ENCODE measurements at regions not wholly inside any gene's neighbourhood (a gene's known extent, or its start where the extent isn't known, plus 50 kb on each side); places are given as distances from the start of the nearest gene placed in this dataset.

DNA sequence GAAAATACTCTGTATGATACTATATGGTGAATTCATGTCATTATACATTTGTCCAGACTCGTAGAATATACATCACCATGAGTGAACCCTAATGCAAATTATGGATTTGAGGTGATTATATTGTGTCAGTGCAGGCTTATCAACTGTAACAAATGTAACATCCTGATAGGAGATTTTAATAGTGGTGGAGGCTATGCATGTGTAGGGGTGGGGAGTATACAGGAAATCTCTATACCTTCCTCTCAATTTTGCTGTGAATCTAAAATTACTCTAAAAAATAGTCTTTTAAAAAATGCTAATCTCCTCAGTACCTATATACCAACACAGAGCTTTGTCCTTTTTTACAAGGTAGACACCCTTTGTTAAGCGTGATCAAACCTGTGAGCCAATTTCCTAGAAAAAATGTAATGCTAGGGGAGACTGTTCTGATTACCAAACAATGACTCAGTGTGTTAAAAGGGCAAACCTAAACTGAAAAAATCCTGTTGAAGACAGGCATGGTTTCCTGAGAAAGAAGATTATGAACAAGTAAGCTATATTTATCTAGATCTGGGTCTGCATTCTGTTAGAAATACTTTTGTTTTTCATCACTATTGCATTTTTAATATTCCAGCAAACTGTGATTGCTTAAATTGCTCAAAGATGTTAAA is 170.9 kb downstream of the DUSP6 start:
- DNase-seq, result no peak

- no peak for DNase-seq
Measured at GRCh38 chr12:89180496-89180895, 171.8 kb downstream of the DUSP6 start.

- no peak for DNase-seq
Measured at GRCh38 chr12:89179983-89180382, 172.3 kb downstream of the DUSP6 start.

DNA sequence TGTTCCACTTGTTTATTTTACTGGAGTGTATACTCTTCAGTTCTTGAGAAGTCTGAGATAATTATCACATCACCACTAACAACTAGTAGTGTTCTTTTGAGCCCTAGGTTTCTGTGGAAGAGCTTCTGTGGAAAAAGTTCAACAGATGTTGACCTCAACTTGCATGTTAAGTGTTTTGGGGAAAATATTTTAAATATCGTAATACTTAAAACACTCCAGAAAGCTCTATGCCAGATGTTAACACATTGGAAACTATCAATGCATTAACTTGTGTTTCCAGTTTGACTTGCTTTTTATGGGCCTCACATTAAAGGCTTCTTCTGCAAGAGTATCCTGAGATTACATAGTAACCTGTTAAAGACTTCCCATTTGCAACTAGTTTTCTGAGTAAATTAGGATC is 173.1 kb downstream of the DUSP6 start:
- DNase-seq, result no peak

DNA sequence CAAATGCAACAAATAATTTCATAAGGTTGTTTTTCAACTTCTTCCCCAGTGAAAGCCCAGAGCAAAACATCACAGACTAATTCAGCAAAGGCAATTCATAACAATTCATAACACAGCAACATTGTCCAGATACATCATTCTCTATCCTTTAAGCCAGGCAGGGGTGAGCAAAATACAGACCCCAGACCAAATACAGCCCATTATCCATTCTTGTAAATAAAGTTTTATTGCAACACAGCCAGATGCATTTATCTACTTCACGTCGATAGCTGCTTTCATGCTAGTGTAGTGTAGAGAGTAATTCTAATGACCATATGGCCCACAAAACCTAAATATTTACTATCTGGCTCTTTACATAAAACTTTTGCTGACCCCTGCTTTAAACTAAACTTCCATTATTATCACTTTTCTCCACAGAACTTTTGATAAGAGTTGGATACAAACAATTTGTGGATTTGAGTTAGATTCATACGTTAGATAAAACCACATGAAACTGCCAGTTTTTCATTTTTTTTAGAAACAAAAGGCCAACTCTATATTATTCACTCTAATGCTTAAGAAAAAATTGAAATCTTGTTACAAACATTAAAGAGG is 174.4 kb downstream of the DUSP6 start:
- DNase-seq, result no peak

DNA sequence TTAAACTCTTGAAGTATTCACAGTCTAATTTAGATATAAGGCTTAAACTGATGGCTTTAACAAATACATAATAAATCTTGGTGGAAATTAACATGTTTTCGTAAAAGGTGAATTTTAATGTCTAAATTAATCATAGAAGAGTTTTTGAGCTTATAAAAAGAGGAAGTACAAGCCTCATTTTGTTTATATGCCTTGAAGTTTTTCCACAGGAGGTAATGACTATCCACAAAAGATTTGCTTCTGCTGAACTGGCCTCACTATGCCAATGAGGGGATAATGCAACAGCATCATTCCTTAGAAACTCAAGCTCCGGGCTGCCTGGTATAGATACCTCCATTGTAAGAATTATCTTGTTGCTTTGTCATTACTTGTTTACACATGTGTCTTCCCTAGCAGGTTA is 175.6 kb downstream of the DUSP6 start:
- DNase-seq, result no peak

DNA sequence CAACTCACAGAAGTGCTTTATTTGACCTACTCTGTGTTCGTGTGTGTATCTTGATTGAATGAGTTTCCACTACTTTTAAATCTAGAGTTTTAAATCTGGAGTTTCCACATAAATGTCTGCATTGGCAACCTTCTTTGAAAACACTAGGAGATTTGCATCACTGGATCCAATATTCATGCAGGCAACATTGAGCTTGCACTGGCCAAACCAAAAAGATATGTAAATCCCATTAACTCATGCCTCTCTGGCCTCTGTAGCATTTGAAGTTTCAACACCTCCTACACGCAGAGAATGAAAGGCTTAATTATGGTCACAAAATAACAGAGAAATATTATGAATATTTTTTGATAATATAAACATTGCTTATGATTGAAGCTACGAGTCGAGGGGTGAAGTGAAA is 178.6 kb downstream of the DUSP6 start:
- no peak for DNase-seq

- no peak for DNase-seq
Measured at GRCh38 chr12:89173096-89173495, 179.2 kb downstream of the DUSP6 start.

DNA sequence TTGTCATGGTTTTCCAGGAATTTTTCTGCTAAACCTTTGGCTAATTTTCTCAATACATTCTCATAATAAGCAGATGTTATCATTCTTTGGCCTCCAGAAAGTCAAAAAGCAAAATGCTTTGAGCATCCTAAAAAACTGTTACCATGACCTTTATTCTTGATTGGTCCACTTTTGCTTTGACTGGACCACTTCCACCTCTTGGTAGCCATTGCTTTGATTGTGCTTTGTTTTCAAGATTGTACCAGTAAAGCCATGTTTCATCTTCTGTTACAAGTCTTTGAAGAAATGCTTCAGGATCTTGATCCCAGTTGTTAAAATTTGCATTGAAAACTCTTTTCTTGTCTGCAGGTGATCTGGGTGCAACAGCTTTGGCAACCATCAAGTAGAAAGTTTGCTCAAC is 180.1 kb downstream of the DUSP6 start:
- DNase-seq, result no peak

- no peak for DNase-seq
Measured at GRCh38 chr12:89169321-89169720, 183.0 kb downstream of the DUSP6 start.

- no peak for DNase-seq
Measured at GRCh38 chr12:89167986-89168385, 184.3 kb downstream of the DUSP6 start.

DNA sequence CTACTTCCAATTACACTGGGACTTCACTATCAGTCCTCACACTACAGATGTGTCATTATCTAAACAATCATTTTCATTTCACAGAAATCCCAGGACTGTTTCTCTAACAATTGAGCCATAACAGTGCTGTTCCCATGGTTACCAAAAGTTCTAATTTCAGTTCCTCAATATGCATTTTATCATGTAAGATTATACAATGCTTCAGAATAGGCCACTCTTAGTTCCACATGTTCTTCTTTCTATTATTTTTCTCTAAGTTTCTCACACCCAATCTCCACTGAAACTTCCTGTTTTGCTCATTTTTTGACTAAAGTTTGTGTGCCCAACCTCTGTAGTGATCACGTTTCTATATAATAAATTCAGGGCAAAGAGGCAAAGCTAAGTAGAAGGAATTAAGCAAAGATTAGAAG is 185.8 kb downstream of the DUSP6 start:
- no peak for DNase-seq

DNA sequence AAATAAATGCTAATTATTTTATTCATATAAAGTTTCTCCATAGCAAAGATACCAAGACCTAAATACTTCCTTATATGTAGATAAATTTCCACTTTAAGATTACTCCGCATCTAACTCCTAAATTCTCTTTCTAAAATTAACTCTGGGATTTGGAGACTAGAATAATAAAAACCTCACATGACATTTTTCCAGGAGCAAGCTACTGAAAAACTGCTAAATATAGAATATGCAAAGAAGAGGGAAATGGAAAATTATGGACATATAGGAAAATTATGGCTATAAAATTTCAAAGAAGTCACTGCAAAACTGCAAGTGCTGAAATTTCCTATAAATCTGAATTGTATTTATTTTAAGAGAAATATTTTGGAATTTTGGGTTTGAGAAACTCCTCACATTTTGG is 186.2 kb downstream of the DUSP6 start:
- no peak for DNase-seq

GRCh38 chr12:89165703-89166102 is 186.6 kb downstream of the DUSP6 start:
- no peak for DNase-seq

DNA sequence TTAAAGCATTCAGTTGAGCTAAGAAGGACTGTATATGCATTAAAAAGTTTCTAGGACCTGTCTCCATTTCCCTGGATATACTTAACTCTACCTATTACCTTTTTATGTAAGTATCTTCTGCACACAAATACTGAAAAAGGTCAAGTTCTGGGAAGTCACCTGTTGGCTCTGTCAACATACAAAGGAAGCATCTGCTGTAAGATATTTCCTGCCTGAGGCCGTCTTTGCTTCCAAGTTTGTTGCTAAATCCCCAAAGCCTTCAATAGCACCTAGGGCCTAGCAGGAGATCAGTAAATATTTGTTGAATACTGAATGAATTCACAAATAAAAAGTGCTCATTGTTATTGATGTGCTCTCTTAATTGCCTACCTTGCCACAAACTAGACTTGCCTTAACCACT is 188.4 kb downstream of the DUSP6 start:
- no peak for DNase-seq

- DNase-seq, result no peak
Measured at GRCh38 chr12:89162589-89163261, 189.6 kb downstream of the DUSP6 start.

- no peak for DNase-seq
Measured at GRCh38 chr12:89161557-89161956, 190.7 kb downstream of the DUSP6 start.

- no peak for DNase-seq
Measured at GRCh38 chr12:89160716-89161123, 191.6 kb downstream of the DUSP6 start.

GRCh38 chr12:89157413-89157812 is 194.9 kb downstream of the DUSP6 start:
- DNase-seq, result no peak

GRCh38 chr12:89156862-89157262 is 195.4 kb downstream of the DUSP6 start:
- no peak for DNase-seq

DNA sequence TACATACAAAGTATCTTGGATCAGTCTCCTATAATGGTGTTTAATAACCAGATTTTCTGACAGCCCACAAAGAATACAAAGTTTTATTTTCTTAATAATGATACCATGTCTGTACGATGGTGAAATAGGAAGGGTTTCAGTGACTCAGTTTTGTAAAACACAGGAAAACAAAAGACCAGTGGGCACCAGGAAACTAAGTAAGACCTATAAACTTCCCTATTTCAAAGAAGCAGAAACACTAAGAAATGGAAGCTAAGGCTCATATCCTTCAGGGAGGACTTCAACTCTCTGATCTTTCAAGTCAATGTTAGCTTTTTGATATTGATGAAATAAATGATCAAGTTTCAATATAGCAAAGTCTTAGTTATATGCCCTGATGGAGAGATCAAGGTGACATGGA is 196.0 kb downstream of the DUSP6 start:
- no peak for DNase-seq

GRCh38 chr12:89155826-89156225 is 196.5 kb downstream of the DUSP6 start:
- DNase-seq, result no peak

DNA sequence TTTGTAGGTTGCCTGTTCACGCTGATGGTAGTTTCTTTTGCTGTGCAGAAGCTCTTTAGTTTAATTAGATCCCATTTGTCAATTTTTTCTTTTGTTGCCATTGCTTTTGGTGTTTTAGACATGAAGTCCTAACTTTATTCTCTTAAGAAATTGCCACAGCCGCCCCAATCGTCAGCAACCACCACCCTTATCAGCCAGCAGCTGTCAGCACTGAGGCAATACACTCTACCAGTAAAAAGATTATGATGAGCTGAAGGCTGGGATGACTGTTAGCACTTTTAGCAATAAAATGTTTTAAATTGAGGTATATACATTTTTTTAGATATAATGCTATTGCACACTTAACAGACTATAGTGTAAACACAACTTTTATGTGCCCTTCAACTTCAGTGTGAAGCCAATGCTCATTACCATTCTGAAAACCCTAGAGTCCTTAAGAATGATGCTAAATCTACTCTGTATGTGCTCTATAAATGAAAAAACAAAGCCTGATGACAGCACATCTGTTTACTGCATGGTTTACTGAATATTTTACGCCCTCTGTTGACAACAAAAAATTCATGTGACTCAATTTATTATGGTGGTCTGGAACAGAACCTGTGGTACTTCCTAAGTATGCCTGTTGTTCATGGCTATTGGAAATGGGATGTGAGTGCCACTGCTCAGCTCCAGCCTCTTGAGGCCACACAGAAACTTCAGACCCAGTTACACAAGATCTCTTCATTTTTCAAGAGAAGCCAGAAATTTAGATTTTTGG is 197.4 kb downstream of the DUSP6 start:
- DNase-seq, result no peak

DNA sequence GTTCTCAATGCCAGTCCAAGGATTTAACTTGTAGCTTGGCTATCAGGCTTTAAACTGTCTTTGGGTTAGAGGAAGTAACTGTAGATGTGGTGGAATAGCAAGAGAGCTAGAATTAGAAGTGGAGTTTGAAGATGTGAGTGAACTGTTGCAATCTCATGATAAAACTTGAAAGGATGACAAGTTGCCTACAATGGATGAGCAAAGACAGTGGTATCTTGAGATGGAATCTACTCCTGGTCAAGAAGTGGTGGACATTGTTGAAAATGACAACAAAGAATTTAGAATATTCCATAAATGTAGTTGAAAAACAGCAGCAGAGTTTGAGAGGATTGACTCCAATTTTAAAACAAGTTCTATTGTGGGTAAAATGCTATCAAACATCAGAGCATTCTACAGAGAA is 199.0 kb downstream of the DUSP6 start:
- no peak for DNase-seq
